SU-DHL-6 (cell line): ENCODE measurements at regions not wholly inside any gene's neighbourhood (a gene's known extent, or its start where the extent isn't known, plus 50 kb on each side); places are given as distances from the start of the nearest gene placed in this dataset.

Source experiments
- CTCF ChIP-seq: fragments of 200-600 bp; sonication (generic); IDR thresholded peaks from one replicate; pipeline ENCODE4 v1.5.1; 2017; ENCODE audit warnings: antibody characterized with exemption, mild to moderate bottlenecking, low read length, moderate library complexity; ENCODE audit not compliant: insufficient read depth, poor library complexity, severe bottlenecking
- EZH2phosphoT487 ChIP-seq: fragments of 200-600 bp; sonication (generic), shearing (Covaris generic); conservative IDR thresholded peaks from 2 replicates; pipeline ENCODE4 v1.6.1; 2018; ENCODE audit warnings: mild to moderate bottlenecking, antibody characterized with exemption, low read length, moderate library complexity, mixed read lengths

GRCh38 chr4:4733663-4734062, 125.8 kb upstream of the MSX1 start:
- TF ChIP-seq CTCF (no peak), EZH2phosphoT487 (no peak)
